Parathyroid adenoma (tissue), 2 donors: ENCODE measurements at regions not wholly inside any gene's neighbourhood (a gene's known extent, or its start where the extent isn't known, plus 50 kb on each side); places are given as distances from the start of the nearest gene placed in this dataset.

ENCODE experiments used
- H2AFZ ChIP-seq: fragments of 300-600 bp; sonication (generic); one replicate; pipeline ENCODE4 v1.7.0; 2017; ENCODE audit warnings: antibody characterized with exemption, mild to moderate bottlenecking
- H3K27ac ChIP-seq: fragments of 300-600 bp; sonication (generic); one replicate; pipeline ENCODE4 v1.7.0; 2017
- H3K27me3 ChIP-seq: fragments of 300-600 bp; sonication (generic); one replicate; pipeline ENCODE4 v1.7.0; 2017; ENCODE audit warnings: low read length; ENCODE audit not compliant: control insufficient read depth, insufficient read depth
- H3K36me3 ChIP-seq: fragments of 300-600 bp; sonication (generic); one replicate; pipeline ENCODE4 v1.7.0; 2017; ENCODE audit warnings: low read length; ENCODE audit not compliant: control insufficient read depth, insufficient read depth
- H3K4me1 ChIP-seq: fragments of 300-600 bp; sonication (generic); one replicate; pipeline ENCODE4 v1.7.0; 2017; ENCODE audit warnings: control low read depth
- H3K4me2 ChIP-seq: fragments of 300-600 bp; sonication (generic); one replicate; pipeline ENCODE4 v1.7.0; 2017; ENCODE audit warnings: low read length
- H3K4me3 ChIP-seq: fragments of 300-600 bp; sonication (generic); one replicate; pipeline ENCODE4 v1.7.0; 2017; ENCODE audit warnings: low read depth, low read length
- H3K79me2 ChIP-seq: fragments of 300-600 bp; sonication (generic); one replicate; pipeline ENCODE4 v1.7.0; 2017; ENCODE audit warnings: control low read depth
- H3K9ac ChIP-seq: fragments of 300-600 bp; sonication (generic); one replicate; pipeline ENCODE4 v1.7.0; 2017; ENCODE audit warnings: mild to moderate bottlenecking
- H3K9me3 ChIP-seq: fragments of 300-600 bp; sonication (generic); one replicate; pipeline ENCODE4 v1.7.0; 2017; ENCODE audit warnings: low read length; ENCODE audit not compliant: control insufficient read depth
- TF ChIP-seq, protein P1 (sequence below): fragments of 300-600 bp; sonication (generic); IDR thresholded peaks from one replicate; pipeline ENCODE4 v1.7.0; 2017; ENCODE audit warnings: antibody characterized with exemption, mild to moderate bottlenecking
- donor health status: primary hyperparathyroidism.

DNA sequence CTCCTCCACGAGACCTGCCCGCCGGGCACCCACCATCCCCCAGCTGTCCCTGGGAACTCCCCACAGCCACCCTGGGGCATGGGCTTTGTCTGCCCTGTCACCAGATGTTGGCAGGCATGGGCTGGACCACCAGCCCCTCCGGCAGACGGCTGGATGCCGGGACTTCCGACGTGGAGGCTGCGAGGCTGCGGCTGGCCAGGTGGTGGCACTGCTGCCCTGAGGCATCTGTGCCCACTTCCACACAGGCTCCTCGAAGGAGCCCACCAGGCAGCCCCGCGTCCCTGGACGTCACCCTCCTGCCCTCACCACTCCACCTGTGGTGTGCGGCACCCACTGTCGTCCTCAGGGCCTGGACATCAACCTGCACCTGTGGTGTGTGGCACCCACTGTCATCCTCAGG is 319.9 kb upstream of the SALL3 start:
- Histone ChIP-seq H3K9ac (no peak overlapping the region), H3K36me3 (no peaks in the 10 kb centered on the region), H3K27me3 (no peaks in the 10 kb centered on the region), H3K9me3 (no peaks in the 10 kb centered on the region), H3K79me2 (no peaks in the 10 kb centered on the region), H3K4me2 (no peak overlapping the region), H3K27ac (no peak overlapping the region), H3K4me1 (no peaks in the 10 kb centered on the region), H2AFZ (no peak overlapping the region), H3K4me3 (no peak overlapping the region)
- TF ChIP-seq, protein P1, sequence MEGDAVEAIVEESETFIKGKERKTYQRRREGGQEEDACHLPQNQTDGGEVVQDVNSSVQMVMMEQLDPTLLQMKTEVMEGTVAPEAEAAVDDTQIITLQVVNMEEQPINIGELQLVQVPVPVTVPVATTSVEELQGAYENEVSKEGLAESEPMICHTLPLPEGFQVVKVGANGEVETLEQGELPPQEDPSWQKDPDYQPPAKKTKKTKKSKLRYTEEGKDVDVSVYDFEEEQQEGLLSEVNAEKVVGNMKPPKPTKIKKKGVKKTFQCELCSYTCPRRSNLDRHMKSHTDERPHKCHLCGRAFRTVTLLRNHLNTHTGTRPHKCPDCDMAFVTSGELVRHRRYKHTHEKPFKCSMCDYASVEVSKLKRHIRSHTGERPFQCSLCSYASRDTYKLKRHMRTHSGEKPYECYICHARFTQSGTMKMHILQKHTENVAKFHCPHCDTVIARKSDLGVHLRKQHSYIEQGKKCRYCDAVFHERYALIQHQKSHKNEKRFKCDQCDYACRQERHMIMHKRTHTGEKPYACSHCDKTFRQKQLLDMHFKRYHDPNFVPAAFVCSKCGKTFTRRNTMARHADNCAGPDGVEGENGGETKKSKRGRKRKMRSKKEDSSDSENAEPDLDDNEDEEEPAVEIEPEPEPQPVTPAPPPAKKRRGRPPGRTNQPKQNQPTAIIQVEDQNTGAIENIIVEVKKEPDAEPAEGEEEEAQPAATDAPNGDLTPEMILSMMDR: no peak

DNA sequence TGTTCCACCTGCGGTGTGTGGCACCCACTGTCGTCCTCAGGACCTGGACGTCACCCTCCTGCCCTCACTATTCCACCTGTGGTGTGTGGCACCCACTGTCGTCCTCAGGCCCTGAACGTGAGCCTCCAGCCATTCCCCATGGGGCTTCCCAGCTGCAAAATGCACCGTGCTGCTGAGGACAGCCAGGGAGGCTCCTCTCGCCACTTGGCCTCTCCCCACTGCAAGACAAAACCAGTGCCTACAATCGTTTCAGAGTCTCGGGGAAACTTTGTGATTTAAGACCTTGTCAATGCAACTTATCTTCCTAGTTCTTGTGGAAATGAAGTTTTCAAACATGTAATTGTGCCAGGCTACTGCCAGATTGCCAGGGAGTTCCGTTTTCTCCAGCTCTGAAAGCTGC is 319.3 kb upstream of the SALL3 start:
- Histone ChIP-seq H3K4me2 (no peak overlapping the region), H2AFZ (no peak overlapping the region), H3K9me3 (no peaks in the 10 kb centered on the region), H3K36me3 (no peaks in the 10 kb centered on the region), H3K79me2 (no peaks in the 10 kb centered on the region), H3K27me3 (no peaks in the 10 kb centered on the region), H3K4me3 (no peak overlapping the region), H3K9ac (no peak overlapping the region), H3K4me1 (no peaks in the 10 kb centered on the region), H3K27ac (no peak overlapping the region)
- TF ChIP-seq, protein P1: no peak

DNA sequence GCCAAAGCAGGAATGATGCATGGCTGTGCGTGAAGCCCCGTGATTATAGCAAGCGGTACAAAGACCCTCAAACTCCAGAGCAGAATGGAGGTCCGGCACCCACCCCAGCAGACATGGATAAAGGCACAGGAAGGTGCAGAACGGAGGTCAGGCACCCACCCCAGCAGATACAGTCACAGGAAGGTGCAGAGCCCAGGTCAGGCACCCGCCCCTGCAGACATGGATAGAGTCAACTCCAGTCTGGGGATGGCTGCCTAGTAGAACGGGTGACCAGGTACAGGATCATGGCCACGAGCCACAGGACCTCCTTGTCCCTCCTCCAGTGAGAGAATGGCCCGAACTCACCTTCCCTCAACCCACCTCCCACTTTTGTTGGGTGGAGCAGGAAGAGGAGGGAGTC is 318.3 kb upstream of the SALL3 start:
- Histone ChIP-seq H3K27ac (no peak overlapping the region), H3K27me3 (no peaks in the 10 kb centered on the region), H3K4me3 (no peak overlapping the region), H3K9ac (no peak overlapping the region), H2AFZ (no peak overlapping the region), H3K4me1 (no peaks in the 10 kb centered on the region), H3K4me2 (no peak overlapping the region), H3K79me2 (no peaks in the 10 kb centered on the region), H3K9me3 (no peaks in the 10 kb centered on the region), H3K36me3 (no peaks in the 10 kb centered on the region)
- TF ChIP-seq, protein P1: no peak

DNA sequence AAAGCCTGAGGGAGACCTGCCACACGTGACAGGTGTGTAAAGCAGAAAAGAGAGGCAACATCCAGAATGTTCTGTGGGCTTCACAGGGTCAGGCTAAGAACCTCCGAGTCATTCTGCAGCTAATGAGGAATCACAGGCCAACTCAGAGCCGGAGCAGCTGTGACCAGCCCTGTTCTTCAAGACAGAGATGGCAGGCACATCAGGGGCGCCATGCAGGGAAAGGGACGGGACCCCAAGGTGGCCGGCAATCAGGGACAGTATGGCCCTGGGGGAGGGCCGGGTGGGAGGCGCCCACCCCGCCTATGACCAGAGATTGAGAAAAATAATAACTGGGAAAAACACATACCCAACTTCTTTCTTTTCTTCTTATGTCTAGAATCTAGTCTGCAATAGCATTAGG is 316.7 kb upstream of the SALL3 start:
- Histone ChIP-seq H3K79me2 (no peaks in the 10 kb centered on the region), H3K9ac (no peak overlapping the region), H3K9me3 (no peaks in the 10 kb centered on the region), H3K27me3 (no peaks in the 10 kb centered on the region), H3K4me2 (no peak overlapping the region), H2AFZ (no peak overlapping the region), H3K27ac (no peak overlapping the region), H3K4me1 (no peaks in the 10 kb centered on the region), H3K4me3 (no peak overlapping the region), H3K36me3 (no peaks in the 10 kb centered on the region)
- TF ChIP-seq, protein P1: no peak

DNA sequence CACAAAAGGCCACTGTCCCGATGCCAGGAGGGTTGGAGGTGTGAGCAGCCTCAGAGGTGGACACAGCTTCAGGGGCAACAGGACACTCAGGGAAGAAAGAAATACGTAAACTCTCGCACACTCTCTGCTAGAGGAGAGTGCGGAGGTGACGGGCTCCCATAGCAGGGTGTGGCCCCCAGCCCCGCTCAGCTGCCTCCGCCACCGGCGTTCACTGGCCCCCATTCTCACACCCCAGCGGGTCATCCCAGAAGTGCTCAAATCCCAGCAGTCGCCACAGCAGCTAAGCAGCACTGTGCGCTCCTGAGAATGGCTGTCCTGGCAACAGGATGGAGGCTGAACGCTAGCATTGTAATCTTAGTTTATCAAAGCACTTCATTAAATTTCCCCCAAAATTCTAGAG is 315.6 kb upstream of the SALL3 start:
- H3K79me2 ChIP-seq: no peaks in the 10 kb centered on the region
- no peak overlapping the region for H3K4me3 ChIP-seq
- H3K9ac ChIP-seq: no peak overlapping the region
- H3K9me3 ChIP-seq: no peaks in the 10 kb centered on the region
- no peak overlapping the region for H3K27ac ChIP-seq
- no peak overlapping the region for H2AFZ ChIP-seq
- no peaks in the 10 kb centered on the region for H3K4me1 ChIP-seq
- H3K27me3 ChIP-seq: no peaks in the 10 kb centered on the region
- TF ChIP-seq, protein P1: no peak
- H3K36me3 ChIP-seq: no peaks in the 10 kb centered on the region
- H3K4me2 ChIP-seq: no peak overlapping the region
